GM18861 (cell line): ENCODE measurements at regions not wholly inside any gene's neighbourhood (a gene's known extent, or its start where the extent isn't known, plus 50 kb on each side); places are given as distances from the start of the nearest gene placed in this dataset.
"Not testable (repeated sequence)": the region's sequence is repeated elsewhere in the genome, so short reads cannot be mapped to it uniquely, and the experiment has no call there.

Experiments
- ATAC-seq: cut with Tn5 transposase; IDR thresholded peaks from one replicate; pipeline ENCODE4 v1.9.1; 2021; ENCODE audit not compliant: unreplicated experiment

DNA sequence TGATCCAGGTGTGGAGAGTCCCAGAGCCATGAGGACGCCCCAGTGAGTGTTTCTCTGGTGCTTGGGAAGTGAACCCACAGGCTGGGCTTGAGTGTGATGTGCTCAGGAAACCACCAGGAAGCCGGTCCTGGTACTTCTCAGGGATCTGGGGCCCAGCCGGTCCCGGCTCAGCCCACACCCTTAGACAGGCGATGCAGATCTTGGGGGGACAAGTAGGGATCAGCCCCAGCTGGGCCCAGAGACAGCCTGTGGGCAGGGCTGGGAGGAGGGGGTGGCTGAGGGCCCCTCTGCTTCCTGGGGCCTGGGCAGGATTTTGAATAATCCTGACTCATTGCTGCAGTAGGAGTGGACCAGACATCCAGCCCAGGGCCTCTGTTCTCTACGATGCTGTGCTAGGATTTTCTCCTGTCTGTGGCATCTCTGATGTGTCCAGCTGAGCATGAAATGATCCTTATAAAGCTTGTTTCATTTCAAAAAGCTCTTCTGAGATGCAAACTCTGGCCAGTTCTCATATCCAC, 698.0 kb downstream of the PTPRU start:
- no peak for ATAC-seq

DNA sequence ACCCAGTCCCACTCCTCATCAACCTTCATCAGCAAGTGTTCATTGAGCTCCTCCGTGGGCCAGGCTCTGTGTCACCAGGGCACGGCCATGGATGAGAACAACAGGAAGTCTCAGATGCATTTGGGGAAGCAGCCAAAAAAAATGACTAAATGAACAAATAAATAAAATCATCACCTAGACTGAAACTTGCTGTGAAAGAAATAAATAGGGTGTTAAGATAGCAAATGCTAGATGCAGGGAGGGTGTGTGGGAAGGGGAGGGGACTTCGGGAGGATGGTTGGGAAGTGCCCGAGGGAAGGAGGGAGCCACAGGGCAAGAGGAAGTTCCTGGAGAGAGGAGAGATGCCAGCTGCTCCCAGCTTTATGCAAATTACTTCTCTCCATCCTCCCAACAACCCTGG, 696.7 kb downstream of the PTPRU start:
- ATAC-seq = no peak

DNA sequence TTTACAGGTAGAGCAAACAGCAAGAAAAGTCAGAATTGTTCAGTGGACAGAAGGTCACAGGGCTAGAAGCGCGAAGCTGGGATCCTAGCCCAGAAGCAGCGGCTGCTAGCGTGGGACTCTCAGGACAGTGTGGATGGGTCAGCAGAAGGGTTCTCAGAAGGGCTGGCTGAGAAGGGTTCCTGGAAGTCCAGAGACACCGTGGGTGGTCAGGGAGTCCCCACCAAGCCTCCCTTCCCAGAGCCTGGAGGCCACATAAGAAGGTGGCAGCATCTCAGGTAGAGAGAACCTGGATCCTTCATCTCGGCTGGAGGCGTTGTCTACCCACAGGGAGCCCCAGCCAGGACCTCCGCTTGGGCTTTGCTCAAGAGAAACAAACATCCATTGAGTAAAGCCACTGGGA, 696.3 kb downstream of the PTPRU start:
- no peak for ATAC-seq

DNA sequence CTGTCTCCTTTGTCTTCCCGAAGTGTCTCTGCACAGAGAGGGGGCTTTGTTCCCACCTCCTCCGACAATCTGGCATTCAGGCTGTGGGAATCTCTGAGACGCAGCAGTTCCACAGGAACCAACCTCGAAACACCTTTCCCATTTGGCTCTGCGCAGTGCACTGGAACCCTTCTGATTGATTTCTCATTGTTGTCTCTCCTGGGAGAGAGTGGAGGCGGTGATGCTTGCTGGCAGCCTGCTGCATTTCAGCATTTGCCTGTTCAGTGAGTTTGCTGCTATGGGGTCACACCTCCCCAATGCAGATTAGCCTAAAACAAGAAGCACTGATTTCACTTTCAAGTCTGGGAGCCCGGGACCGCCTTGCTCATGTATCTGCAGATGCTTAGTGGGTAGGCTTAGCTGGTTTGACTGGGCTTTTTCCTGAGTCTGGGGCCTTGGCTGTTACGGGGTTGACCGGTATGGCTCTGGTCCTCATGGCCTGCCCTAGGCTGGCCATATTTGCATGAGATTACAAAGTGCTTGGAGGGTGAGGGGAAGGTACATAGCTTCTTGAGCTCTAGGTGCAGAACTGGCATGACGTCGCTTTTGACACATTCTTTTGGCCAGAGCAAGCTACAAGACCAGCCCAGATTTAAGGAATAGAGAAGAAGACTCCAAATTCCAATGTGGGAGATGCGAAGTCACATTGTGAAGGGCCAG, 695.3 kb downstream of the PTPRU start:
- no peak for ATAC-seq

DNA sequence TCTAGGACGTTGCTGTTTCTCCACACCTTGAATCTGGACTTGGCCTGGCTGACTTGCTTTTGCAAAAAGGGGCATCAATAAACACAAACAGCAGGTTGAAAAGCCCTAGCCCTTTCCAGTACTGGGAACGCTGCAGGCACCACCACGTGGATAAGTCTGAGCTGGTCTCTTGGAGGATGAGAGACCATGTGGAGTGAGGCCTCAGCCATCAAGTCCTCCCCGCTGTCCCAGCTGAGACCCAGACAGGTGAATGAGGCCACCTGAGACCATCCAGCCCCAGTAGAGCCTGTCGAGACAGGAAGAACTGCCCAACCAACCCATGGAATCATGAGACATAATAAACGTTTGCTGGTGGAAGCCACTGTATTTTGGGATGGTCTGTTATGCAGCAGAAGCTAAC, 688.7 kb downstream of the PTPRU start:
- no peak for ATAC-seq

DNA sequence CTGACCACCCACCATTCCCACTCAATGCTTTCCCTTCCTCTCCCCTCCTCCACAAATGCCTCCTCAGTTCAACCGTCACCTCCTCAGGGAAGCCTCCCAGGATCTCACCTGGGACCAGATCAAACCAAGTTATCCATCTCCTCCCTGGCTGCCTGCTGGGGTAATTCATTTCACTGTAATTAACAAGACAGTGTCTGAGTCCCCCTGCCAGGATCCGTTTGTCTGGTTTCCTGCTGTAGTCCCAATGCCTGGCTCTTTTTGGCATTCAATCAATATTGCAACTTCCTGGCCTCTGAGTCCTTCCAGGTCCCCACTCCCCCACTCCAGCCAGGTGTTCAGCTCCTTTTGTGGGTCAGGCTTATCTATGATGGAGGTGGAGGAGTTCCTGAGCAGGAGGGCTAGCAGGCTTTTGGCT, 687.7 kb downstream of the PTPRU start:
- no peak for ATAC-seq

DNA sequence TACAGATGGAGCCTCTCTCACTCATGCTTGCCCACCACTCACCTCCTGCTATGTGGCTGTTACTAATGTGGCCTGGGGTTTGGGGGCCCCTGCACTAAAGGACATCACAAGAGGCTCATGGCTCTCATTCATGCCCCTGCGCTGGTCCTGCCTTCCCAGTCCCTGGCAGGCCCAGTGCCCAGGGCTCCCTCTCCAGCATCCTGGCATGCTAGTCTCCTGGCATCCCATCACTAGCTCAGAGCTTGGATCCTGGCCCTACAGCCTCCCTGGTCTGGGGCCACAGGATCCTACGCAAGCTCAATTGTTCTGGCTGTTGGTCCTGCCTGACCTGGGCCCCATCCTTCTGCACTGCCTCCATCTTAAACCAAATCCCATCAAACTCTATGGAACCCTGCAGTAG, 685.4 kb downstream of the PTPRU start:
- no peak for ATAC-seq

DNA sequence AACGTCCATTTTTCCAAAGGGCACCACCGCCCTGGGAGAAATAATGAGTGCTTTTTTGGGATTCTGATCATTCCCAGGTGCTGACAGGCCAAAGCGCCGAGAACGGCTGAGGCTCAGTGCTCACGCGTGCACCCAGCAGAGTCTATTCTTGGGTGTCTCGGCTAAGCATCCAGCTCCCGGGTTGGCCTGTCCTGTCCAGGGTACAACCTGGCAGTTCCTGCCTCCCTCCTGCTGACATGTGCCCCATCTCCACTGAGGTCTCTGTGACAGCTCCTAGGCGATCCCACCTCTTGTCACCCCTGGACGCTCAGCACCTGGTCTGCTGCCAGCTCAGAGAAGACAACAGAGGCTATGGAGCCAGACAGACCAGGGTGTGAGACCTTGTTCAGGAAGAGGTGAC, 684.5 kb downstream of the PTPRU start:
- no peak for ATAC-seq

DNA sequence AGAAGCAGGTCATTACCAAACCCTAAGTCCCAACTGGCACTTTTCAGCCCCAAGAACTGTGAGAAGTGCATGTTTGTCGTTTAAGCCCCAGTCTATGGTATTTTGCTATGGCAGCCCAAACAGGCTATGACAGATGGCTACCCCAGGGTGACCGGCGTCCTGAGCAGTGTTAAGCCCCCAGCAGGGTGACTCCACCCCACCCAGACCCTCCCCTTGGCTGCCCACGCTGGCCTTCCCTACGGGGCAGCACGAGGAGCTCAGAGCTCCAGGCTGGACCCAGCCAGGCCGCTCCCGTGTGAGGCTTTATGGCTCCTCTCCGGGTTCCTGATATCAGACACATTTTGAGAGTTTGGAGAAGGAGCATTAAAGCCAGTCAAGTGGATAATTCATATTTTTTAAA, 684.0 kb downstream of the PTPRU start:
- no peak for ATAC-seq

DNA sequence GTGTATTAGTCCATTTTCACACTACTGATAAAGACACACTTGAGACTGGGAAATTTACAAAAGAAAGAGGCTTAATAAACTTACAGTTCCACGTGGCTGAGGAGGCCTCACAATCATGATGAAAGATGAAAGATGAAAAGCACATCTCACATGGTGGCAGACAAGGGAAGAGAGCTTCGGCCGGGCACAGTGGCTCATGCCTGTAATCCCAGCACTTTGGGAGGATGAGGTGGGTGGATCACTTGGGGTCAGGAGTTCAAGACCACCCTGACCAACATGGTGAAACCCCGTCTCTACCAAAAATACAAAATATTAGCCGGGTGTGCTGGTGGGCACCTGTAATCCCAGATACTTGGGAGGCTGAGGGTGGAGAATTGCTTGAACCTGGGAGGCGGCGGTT, 682.7 kb downstream of the PTPRU start:
- not testable (repeated sequence) for ATAC-seq

DNA sequence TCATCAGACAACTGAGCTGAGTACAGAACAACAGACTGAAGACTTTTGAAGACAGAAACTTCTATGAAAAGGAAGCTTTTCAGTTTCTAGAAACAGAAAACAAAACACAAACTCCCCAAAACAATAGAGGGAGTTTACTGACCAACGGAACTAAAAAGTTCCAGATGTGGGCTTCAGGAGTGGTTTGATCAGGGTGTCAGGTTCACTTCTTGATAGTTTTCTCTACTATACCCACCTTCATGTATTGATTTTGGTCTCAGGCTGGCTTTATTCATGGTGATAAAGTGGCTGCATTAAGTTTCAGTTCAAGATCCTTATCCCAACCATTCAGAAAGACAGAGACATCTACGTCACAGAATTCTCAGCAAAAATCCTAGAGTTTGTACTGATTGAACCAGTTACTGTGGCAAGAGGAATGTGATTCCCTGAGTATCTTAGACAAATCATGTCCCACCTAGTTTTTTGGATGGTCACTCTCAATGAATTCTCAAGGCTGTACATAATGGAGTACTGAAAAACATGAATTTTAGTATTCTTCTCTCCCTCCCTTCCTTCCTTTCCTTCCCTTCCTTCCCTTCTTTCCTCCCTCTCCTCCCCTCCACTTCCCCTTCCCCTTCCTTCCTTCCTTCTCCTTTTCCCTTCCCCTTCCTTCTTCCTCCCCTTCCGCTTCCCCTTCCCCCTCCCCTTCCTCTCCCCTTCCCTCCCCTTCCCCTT, 680.5 kb downstream of the PTPRU start:
- ATAC-seq = no peak

DNA sequence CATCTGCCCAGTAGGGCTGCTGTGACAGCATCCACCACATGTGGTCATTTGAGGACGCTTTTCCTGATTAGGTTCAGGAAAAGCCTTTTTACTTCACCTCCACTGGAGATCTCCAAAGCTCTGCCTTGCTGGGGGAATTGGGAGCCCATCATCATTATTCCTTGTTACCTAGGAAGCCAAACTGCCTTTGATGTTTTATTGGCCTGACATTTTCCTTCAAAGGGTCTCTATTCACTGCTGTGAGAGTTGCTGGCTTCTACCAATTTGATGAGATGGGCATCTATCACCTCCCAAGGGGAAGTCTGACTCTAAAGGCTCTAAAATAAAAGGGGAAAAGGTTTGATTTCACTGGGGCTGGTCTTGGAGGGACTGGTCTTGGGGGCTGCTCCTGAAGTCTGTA, 678.6 kb downstream of the PTPRU start:
- no peak for ATAC-seq

DNA sequence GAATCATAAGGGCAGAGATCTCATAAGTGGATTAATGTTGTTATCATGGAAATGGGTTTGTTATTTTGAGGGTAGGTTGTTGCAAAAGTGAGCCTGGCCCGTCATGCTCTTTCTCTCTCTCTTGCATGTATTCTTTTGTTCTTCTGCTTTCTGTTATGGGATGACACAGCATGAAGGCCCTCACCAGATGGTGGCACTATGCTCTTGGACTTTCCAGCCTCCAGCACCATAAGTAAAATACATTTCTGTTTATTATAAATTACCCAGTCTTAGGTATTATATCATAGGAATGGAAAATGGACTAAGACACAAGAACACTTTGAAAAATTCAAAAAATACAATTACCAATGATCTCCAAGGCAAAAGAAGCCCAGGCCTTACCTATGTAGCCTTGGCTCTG, 676.1 kb downstream of the PTPRU start:
- no peak for ATAC-seq

DNA sequence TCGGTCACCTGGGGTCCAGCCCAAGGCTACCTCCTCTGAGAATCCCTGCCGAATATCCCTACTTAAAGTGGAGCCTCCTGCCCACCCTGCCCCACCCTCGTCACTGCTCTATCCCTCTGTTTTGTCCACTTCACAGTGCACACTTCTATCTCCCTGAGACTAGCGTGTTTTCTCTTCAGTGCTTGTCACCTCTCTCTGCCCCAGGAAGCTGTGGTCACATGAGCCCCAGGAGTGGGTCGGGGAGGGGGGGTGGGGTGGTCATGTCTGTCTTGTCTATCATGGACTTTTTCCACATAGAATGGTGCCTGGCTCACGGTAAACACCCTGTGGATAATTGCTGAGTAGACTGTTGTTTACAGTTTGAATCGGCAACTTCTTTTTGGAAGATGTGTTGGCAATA, 673.6 kb downstream of the PTPRU start:
- no peak for ATAC-seq

DNA sequence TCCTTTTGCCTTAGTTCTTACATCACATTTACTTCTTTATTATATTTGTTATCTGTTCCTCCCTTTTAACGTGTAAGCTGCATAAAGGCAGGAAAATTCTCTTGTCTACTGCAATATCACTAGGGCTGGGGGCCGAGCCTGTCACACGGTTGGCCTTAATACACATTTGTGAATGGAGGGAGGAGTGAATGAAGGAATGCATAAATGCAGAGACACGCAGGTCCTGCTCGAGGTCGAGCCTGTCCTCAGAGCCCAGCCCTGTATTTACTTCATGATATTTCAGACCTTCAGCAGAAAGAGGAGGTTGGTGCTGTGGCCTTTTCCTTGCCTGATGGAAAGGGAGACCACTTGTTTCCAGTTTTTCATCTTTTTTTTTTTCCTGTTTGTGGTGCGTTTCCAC, 671.3 kb downstream of the PTPRU start:
- no peak for ATAC-seq

DNA sequence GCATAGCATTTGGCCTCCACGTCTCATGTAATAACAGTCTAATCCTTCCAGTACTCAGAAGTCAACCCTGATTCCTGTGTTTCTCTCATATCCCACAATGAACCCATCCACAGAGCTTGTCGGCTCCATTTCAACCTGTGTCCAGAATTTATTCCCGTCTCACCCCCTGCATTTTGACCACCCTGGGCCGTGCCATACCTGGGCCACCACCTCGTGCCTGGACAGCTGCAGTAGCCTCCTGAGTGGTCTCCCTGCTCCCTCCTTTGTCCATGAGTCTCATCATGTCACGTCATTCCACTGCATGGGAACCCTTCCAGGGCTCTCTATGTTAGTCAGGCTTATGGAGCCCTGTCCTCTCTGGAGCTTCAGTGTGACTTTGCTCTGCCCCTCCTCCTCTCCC, 670.6 kb downstream of the PTPRU start:
- no peak for ATAC-seq

DNA sequence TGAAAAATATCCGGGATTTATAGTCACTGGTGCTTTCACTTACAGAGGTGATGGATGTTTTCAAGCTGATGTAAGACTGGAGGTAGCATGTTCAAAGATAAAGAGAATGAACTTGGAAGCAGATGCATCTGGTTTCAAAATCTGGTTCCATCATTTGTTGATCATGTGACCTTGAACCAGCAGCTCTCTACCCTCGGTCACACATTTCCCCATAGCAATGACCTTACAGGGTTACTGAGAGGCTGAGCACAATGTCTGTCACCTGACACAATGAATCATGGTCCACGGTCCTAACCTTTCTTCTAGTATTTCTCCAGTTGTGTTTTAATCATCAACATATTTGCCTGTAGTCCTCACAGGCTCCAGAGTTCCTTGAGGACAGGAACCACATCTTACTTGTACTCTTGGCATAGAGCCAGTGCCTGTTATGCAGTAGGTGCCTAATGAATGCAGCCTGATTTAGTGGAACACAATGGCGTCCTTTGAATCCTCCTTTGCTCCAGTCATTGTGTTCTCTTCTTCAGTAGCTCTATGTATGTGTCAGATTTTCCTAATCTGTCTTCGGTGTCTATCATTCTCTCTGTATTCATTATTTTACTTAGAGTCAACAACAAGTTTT, 667.3 kb downstream of the PTPRU start:
- ATAC-seq = no peak

DNA sequence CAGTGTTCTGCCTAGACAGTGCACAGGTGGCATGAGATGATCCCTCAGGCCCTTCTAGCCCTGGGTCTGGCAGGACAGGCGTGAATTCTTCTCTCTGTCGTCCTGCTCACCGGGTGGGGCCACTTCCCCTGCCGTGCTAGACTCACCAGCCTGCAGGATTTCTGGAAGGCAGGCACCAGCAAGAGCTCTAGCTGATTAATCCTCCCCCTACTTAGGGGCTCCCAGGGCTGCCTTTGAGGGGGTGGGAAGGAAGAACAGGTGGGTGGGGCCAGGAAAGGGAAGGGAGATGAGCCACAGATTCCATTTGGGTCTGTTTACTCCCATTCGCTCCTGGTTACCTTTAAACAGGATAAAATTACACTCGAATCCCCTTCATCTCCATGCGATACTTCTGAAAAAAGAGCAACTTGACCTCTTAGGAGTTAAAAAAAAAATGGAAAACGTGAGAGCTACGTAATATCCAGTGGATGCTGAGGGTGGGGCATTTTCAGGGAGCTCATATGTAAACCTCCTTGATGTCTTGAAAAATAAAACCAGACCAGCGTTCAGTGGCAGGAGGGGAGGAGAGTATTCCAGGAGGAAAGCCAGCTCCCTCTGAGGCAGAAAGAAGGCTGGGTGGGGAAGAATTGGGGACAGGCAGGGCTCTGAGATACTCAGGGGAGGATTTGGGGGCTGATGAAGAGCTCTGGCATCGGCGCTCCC, 665.5 kb downstream of the PTPRU start:
- ATAC-seq = no peak

DNA sequence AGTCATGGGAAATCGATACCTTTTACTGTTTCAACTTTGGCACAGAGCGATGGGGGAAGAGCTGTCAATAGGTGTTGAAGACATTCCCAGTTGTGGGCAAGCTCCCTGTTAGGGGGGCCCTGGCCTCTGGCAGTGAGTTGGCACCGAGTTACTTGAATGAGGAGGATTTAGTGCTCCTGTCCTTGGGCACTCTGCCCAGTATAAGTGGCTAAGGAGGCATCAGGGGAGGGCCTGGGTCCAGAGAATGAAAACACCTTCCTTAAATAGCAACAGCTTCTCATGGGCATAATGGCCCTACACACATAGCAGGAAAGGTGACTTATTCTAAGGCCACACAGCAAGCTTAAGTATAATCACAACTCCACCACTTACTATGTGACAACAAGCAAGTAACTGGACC, 664.4 kb downstream of the PTPRU start:
- no peak for ATAC-seq

DNA sequence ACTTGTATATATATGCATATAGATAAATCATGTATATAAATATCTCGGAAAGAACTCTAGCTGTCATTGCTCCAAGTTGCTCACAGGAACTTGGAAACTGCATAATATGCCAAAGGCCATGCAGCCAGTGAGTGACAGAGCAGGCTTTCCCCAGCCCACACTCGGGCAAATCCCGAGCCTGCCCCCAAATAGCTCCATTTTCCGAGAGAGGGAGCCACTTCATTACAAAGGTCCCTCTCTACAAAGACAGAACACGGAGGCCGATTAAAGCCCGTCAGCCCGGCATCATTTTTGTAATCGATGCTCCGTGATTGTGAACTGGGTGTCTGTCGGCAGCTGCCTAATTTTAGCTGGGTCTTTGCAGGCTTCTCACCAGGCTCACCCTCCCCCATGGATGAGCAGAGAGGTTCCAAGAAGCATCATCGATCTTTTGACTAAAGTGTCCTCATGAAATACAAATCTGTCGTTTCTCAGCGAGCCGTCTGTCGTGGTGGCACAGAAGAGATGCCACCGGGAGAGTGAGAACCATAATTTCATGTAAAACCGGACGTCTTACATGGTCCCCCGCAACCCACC, 663.9 kb downstream of the PTPRU start:
- ATAC-seq = no peak
